ENCODE measurements at regions not wholly inside any gene's neighbourhood (a gene's known extent, or its start where the extent isn't known, plus 50 kb on each side); places are given as distances from the start of the nearest gene placed in this dataset.

DNA sequence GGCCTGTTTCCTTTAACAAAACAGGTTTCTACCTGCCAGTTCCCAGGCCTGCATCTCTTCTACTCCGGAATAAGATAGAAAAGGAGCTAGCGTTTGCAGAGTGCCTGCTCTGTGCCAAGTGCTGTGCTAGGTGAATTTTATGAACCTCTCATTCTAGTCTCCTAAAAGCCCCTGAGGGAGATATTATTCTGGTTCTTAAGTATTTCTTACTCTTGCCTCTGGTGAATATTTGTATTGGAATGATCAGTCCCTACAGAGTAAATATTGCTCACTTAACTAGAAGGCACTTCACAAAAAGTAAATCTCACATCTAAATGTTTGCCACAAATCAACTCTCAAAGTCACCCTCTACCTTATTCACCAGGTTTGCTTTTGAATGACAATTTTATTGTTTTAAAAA, 227.1 kb downstream of the AUH start:
- no peaks in the 10 kb centered on the region for H3K4me1 ChIP-seq (ENCODE audit: insufficient read depth, low read length)
- no peaks in the 10 kb centered on the region for H3K27me3 ChIP-seq (ENCODE audit: insufficient read depth, low read length)
- no peaks in the 10 kb centered on the region for H3K36me3 ChIP-seq (ENCODE audit: insufficient read depth, low read length)
- H3K4me3 ChIP-seq (ENCODE audit: low read length): no peak overlapping the region
- no peak overlapping the region for H2AFZ ChIP-seq (ENCODE audit: low read depth, low read length)
- no peaks in the 10 kb centered on the region for H3K9me3 ChIP-seq (ENCODE audit: low read length)

- no peak overlapping the region for H3K4me3 ChIP-seq (ENCODE audit: low read length)
- no peaks in the 10 kb centered on the region for H3K27me3 ChIP-seq (ENCODE audit: insufficient read depth, low read length)
- H2AFZ ChIP-seq (ENCODE audit: low read depth, low read length): no peak overlapping the region
- no peaks in the 10 kb centered on the region for H3K4me1 ChIP-seq (ENCODE audit: insufficient read depth, low read length)
- H3K9me3 ChIP-seq (ENCODE audit: low read length): no peaks in the 10 kb centered on the region
- no peaks in the 10 kb centered on the region for H3K36me3 ChIP-seq (ENCODE audit: insufficient read depth, low read length)
Measured at GRCh38 chr9:91137391-91137790, 224.3 kb downstream of the AUH start.

GRCh38 chr9:91138760-91139159, 223.0 kb downstream of the AUH start:
- no peaks in the 10 kb centered on the region for H3K27me3 ChIP-seq (ENCODE audit: insufficient read depth, low read length)
- no peak overlapping the region for H3K4me3 ChIP-seq (ENCODE audit: low read length)
- no peaks in the 10 kb centered on the region for H3K36me3 ChIP-seq (ENCODE audit: insufficient read depth, low read length)
- H2AFZ ChIP-seq (ENCODE audit: low read depth, low read length): no peak overlapping the region
- H3K4me1 ChIP-seq (ENCODE audit: insufficient read depth, low read length): no peaks in the 10 kb centered on the region
- H3K9me3 ChIP-seq (ENCODE audit: low read length): no peaks in the 10 kb centered on the region

GRCh38 chr9:91141407-91141965, 220.2 kb downstream of the AUH start:
- Histone ChIP-seq H2AFZ (ENCODE audit: low read depth, low read length) (no peak overlapping the region), H3K4me1 (ENCODE audit: insufficient read depth, low read length) (no peaks in the 10 kb centered on the region), H3K27me3 (ENCODE audit: insufficient read depth, low read length) (no peaks in the 10 kb centered on the region), H3K36me3 (ENCODE audit: insufficient read depth, low read length) (no peaks in the 10 kb centered on the region), H3K4me3 (ENCODE audit: low read length) (no peak overlapping the region), H3K9me3 (ENCODE audit: low read length) (no peaks in the 10 kb centered on the region)

GRCh38 chr9:91143162-91143561, 218.6 kb downstream of the AUH start:
- Histone ChIP-seq H2AFZ (ENCODE audit: low read depth, low read length) (no peak overlapping the region), H3K27me3 (ENCODE audit: insufficient read depth, low read length) (no peaks in the 10 kb centered on the region), H3K4me3 (ENCODE audit: low read length) (no peak overlapping the region), H3K9me3 (ENCODE audit: low read length) (no peaks in the 10 kb centered on the region), H3K36me3 (ENCODE audit: insufficient read depth, low read length) (no peaks in the 10 kb centered on the region), H3K4me1 (ENCODE audit: insufficient read depth, low read length) (no peaks in the 10 kb centered on the region)

DNA sequence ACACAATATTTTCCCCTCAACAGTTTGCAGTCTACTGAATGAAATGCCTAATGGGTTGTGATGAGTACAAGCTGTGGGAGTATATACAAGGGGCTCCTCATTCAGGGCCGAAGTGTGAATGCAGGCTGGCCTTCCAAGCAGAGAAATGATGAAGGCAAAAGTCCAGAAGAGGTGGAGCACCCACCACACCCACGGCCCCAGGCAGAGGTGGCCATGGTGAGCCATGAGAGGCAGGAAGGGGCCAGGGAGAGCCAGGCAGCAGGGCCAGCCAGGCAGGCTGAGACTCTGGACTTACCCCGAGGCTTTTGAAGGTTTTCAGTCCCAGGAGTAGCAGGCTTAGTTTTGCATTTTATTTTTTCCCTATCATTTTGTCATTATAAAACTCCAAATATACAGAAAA, 218.1 kb downstream of the AUH start:
- no peak overlapping the region for H2AFZ ChIP-seq (ENCODE audit: low read depth, low read length)
- no peaks in the 10 kb centered on the region for H3K27me3 ChIP-seq (ENCODE audit: insufficient read depth, low read length)
- H3K9me3 ChIP-seq (ENCODE audit: low read length): no peaks in the 10 kb centered on the region
- no peaks in the 10 kb centered on the region for H3K4me1 ChIP-seq (ENCODE audit: insufficient read depth, low read length)
- H3K36me3 ChIP-seq (ENCODE audit: insufficient read depth, low read length): no peaks in the 10 kb centered on the region
- no peak overlapping the region for H3K4me3 ChIP-seq (ENCODE audit: low read length)

GRCh38 chr9:91144769-91145168, 216.9 kb downstream of the AUH start:
- no peaks in the 10 kb centered on the region for H3K27me3 ChIP-seq (ENCODE audit: insufficient read depth, low read length)
- H3K9me3 ChIP-seq (ENCODE audit: low read length): no peaks in the 10 kb centered on the region
- no peak overlapping the region for H3K4me3 ChIP-seq (ENCODE audit: low read length)
- no peaks in the 10 kb centered on the region for H3K4me1 ChIP-seq (ENCODE audit: insufficient read depth, low read length)
- H3K36me3 ChIP-seq (ENCODE audit: insufficient read depth, low read length): no peaks in the 10 kb centered on the region
- no peak overlapping the region for H2AFZ ChIP-seq (ENCODE audit: low read depth, low read length)

GRCh38 chr9:91145496-91145895, 216.2 kb downstream of the AUH start:
- no peaks in the 10 kb centered on the region for H3K27me3 ChIP-seq (ENCODE audit: insufficient read depth, low read length)
- H3K36me3 ChIP-seq (ENCODE audit: insufficient read depth, low read length): no peaks in the 10 kb centered on the region
- no peaks in the 10 kb centered on the region for H3K4me1 ChIP-seq (ENCODE audit: insufficient read depth, low read length)
- H3K4me3 ChIP-seq (ENCODE audit: low read length): no peak overlapping the region
- H3K9me3 ChIP-seq (ENCODE audit: low read length): no peaks in the 10 kb centered on the region
- H2AFZ ChIP-seq (ENCODE audit: low read depth, low read length): no peak overlapping the region

DNA sequence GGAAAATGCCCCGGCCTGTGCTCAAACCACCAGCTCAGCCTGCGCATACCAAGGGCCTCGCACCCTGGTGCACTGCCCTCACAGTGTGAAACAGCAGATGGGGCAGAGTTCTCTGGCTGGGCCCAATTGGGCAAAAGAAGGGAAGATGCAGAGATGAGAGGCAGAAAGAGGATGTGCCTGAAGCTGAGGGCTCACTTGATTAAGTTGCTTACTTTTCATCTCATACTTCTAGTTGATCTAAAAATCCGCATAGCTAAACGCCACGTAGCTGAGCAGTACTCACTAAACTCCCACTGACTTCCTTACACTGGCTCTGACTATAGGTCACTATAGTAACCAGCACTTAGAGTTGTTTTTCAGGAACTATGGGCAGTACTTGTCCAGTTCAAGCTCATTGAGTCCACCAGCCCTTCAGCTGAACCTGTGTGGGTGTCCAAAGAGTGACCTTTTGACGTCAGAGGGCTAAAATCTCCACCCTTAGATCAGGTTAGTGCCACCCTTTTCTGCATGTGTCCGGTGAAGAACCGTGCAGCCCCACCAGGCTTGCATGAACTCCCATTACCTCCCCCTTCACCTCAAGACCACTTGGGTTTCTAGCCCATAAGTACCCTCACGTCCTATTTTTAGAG, 215.2 kb downstream of the AUH start:
- no peaks in the 10 kb centered on the region for H3K9me3 ChIP-seq (ENCODE audit: low read length)
- H3K27me3 ChIP-seq (ENCODE audit: insufficient read depth, low read length): no peaks in the 10 kb centered on the region
- H3K4me3 ChIP-seq (ENCODE audit: low read length): no peak overlapping the region
- no peaks in the 10 kb centered on the region for H3K36me3 ChIP-seq (ENCODE audit: insufficient read depth, low read length)
- no peaks in the 10 kb centered on the region for H3K4me1 ChIP-seq (ENCODE audit: insufficient read depth, low read length)
- no peak overlapping the region for H2AFZ ChIP-seq (ENCODE audit: low read depth, low read length)

DNA sequence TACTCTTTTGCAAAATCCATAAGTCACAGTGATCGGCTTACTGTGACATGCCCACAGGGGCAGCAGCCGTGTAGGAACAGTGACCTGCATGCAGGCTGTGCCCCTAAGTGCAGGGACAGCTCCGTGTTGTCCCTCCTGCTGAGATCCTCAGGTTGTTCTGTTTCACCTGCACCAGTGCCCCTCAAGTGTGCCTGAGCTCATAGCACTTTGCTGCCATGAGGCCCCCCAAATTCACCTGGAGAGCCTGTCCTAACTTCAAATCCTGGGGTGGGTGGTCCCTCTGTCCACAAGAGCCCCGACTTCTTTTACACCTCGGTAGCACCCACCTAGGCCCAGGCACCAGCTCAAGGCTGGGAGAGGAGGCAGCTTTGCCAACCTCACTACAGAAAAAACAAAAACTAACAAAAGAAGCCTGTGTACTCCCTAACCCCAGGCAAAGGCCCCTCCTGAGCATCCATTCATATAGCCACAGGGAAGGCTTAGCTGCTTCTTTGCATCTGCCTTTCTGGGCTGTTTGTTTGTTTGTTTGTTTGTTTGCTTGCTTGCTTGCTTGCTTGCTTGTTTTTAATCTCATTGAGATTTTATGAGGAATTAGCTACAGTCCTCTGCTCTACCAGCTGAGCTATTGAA, 214.5 kb downstream of the AUH start:
- H2AFZ ChIP-seq (ENCODE audit: low read depth, low read length): no peak overlapping the region
- H3K4me1 ChIP-seq (ENCODE audit: insufficient read depth, low read length): no peaks in the 10 kb centered on the region
- no peaks in the 10 kb centered on the region for H3K9me3 ChIP-seq (ENCODE audit: low read length)
- H3K4me3 ChIP-seq (ENCODE audit: low read length): no peak overlapping the region
- no peaks in the 10 kb centered on the region for H3K36me3 ChIP-seq (ENCODE audit: insufficient read depth, low read length)
- H3K27me3 ChIP-seq (ENCODE audit: insufficient read depth, low read length): no peaks in the 10 kb centered on the region

DNA sequence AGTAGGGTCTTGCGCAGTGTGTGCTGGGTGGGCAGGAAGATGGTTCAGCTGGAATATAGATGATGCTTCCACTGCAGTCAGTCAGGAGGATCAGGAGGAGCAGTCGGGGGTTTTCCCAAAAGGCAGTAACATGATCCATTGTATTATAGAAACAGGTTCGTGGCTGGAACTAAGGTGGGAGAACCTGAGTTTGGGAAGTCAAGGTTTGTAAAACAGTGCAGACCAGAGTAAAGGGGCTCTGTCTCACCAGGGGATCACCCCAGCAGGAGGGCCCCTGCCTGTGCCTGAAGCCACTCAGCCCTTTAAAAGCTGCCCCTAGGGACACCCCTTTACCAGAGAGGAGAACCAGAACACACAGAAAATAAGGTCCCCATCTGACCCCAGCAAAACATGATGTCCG, 213.4 kb downstream of the AUH start:
- H3K4me1 ChIP-seq (ENCODE audit: insufficient read depth, low read length): no peaks in the 10 kb centered on the region
- no peak overlapping the region for H2AFZ ChIP-seq (ENCODE audit: low read depth, low read length)
- no peaks in the 10 kb centered on the region for H3K9me3 ChIP-seq (ENCODE audit: low read length)
- H3K36me3 ChIP-seq (ENCODE audit: insufficient read depth, low read length): no peaks in the 10 kb centered on the region
- no peaks in the 10 kb centered on the region for H3K27me3 ChIP-seq (ENCODE audit: insufficient read depth, low read length)
- H3K4me3 ChIP-seq (ENCODE audit: low read length): no peak overlapping the region

DNA sequence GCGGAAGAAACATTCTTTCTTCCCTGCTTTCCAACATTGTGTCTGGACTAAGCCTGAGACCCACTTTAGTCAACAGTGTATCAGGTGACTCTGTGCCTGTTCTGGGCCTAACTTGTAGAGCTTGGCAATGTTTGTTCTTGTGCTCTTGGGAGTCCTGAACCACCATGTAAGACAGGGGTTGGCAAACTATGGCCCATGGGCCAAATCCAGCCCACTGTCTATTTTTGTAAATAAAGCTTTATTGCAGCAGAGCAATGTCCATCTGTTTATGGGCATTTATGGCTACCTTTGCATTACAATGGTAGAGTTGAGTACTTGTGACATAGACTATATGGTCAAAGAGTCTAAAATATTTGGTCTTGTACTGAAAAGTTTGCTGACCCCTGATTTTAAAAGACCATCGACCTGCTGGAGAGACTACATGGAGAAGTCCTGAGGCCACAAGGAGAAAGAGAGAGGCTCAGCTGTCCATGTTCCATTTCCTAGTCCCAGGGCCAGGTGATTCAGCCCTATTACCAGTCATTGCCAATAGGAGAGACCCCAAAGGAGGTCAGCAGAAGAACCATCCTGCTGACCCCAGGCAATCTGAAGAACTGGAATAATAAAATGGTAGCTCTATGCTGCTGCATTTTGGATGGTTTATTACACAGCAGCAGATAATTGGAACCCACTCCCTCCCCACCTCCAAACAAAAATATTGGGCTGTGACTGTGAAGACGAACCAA, 211.3 kb downstream of the AUH start:
- no peak overlapping the region for H3K4me3 ChIP-seq (ENCODE audit: low read length)
- no peaks in the 10 kb centered on the region for H3K9me3 ChIP-seq (ENCODE audit: low read length)
- H3K4me1 ChIP-seq (ENCODE audit: insufficient read depth, low read length): no peaks in the 10 kb centered on the region
- no peak overlapping the region for H2AFZ ChIP-seq (ENCODE audit: low read depth, low read length)
- H3K27me3 ChIP-seq (ENCODE audit: insufficient read depth, low read length): no peaks in the 10 kb centered on the region
- H3K36me3 ChIP-seq (ENCODE audit: insufficient read depth, low read length): no peaks in the 10 kb centered on the region

DNA sequence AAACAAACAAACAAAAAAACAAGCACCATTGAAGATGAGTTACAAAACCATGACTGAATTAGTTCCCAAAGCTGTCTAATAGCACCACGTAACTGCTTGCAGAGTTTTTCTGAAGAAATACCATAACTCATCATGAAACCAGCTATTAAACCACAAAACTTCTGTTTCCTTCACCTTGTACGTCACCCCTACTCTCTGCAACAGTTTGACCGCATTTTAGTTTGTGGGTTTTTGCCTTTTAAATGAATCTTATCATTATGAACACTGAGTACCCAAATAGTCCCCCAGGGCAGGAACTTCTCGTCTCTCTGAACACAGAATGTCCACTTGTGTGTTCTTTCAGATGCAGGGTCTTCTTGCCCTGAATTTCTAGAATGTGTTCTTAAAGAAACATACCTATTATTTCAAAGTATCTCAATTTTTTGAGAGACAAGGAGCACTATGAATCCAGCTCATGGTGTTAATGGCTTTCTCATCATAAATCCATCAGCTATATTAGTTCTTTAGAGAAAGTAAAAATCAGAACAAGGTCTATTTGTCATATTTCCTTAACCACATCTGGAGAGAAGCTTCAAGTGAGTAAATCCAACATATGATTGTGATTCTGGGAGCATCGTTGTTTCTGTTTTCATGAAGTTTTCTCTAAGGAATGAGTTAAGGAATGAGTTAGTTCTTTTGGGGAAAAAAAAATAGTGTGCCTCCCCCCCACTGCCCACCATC, 210.6 kb downstream of the AUH start:
- Histone ChIP-seq H3K9me3 (ENCODE audit: low read length) (no peaks in the 10 kb centered on the region), H3K27me3 (ENCODE audit: insufficient read depth, low read length) (no peaks in the 10 kb centered on the region), H3K4me1 (ENCODE audit: insufficient read depth, low read length) (no peaks in the 10 kb centered on the region), H3K36me3 (ENCODE audit: insufficient read depth, low read length) (no peaks in the 10 kb centered on the region), H2AFZ (ENCODE audit: low read depth, low read length) (no peak overlapping the region), H3K4me3 (ENCODE audit: low read length) (no peak overlapping the region)
